Activated naive CD4-positive, alpha-beta T cell treated with anti-CD3 and anti-CD28 coated beads, Interleukin-2, amount 10 ng/mL, durations not matched to agents 7 days and 5 days (primary cell): ENCODE measurements at regions not wholly inside any gene's neighbourhood (a gene's known extent, or its start where the extent isn't known, plus 50 kb on each side); places are given as distances from the start of the nearest gene placed in this dataset.

Experiments
- CTCF ChIA-PET: fragments of 350-600 bp; sonication (Branson Sonifier 250); formaldehyde crosslinking; loops from one replicate; lab custom pipeline; 2021; ENCODE audit warnings: antibody characterized with exemption; lab: Charles Lee
- DNase-seq: peaks from one replicate; pipeline ENCODE4 v3.0.0-alpha.2; 2020
- H3K27ac Mint-ChIP-seq: one replicate; pipeline ENCODE4 v1.8.0; 2021; ENCODE audit warnings: mild to moderate bottlenecking, moderate library complexity, mixed read lengths
- H3K27me3 Mint-ChIP-seq: one replicate; pipeline ENCODE4 v1.8.0; 2021; ENCODE audit warnings: mild to moderate bottlenecking, mixed read lengths
- H3K36me3 Mint-ChIP-seq: one replicate; pipeline ENCODE4 v1.8.0; 2021; ENCODE audit warnings: mixed read lengths
- H3K4me1 Mint-ChIP-seq: one replicate; pipeline ENCODE4 v1.8.0; 2021; ENCODE audit warnings: mixed read lengths
- H3K4me3 Mint-ChIP-seq: one replicate; pipeline ENCODE4 v1.8.0; 2021; ENCODE audit warnings: mild to moderate bottlenecking, moderate library complexity, mixed read lengths
- H3K9me3 Mint-ChIP-seq: one replicate; pipeline ENCODE4 v1.8.0; 2021; ENCODE audit warnings: mixed read lengths

- no peak for DNase-seq
- Mint-ChIP-seq H3K27ac (no peak overlapping the region), H3K36me3 (no peaks in the 10 kb centered on the region), H3K9me3 (no peaks in the 10 kb centered on the region), H3K4me3 (no peak overlapping the region), H3K27me3 (no peaks in the 10 kb centered on the region), H3K4me1 (no peaks in the 10 kb centered on the region)
- CTCF ChIA-PET, result no interaction called here
Observed at GRCh38 chr5:8137941-8138550, 269.1 kb downstream of the MTRR start.

GRCh38 chr5:8138884-8139283 lies 269.9 kb downstream of the MTRR start:
- Mint-ChIP-seq H3K27me3 (no peaks in the 10 kb centered on the region), H3K27ac (no peak overlapping the region), H3K4me1 (no peaks in the 10 kb centered on the region), H3K9me3 (no peaks in the 10 kb centered on the region), H3K4me3 (no peak overlapping the region), H3K36me3 (no peaks in the 10 kb centered on the region)
- CTCF ChIA-PET, result no interaction called here
- no peak for DNase-seq

GRCh38 chr5:8150791-8151190 lies 281.8 kb downstream of the MTRR start:
- H3K27me3 Mint-ChIP-seq, result no peaks in the 10 kb centered on the region
- H3K36me3 Mint-ChIP-seq, result no peaks in the 10 kb centered on the region
- H3K9me3 Mint-ChIP-seq, result no peaks in the 10 kb centered on the region
- H3K4me1 Mint-ChIP-seq, result no peaks in the 10 kb centered on the region
- no peak for DNase-seq
- H3K4me3 Mint-ChIP-seq, result no peak overlapping the region
- no peak overlapping the region for H3K27ac Mint-ChIP-seq
- CTCF ChIA-PET, result no interaction called here

GRCh38 chr5:8156706-8157105 lies 287.8 kb downstream of the MTRR start:
- Mint-ChIP-seq H3K9me3 (peaks cover 6% of the 10 kb centered on the region), H3K36me3 (no peaks in the 10 kb centered on the region), H3K27ac (no peak overlapping the region), H3K4me1 (no peaks in the 10 kb centered on the region), H3K27me3 (no peaks in the 10 kb centered on the region), H3K4me3 (no peak overlapping the region)
- CTCF ChIA-PET, result no interaction called here
- DNase-seq, result no peak

GRCh38 chr5:8157320-8157822 lies 288.4 kb downstream of the MTRR start:
- Mint-ChIP-seq H3K36me3 (no peaks in the 10 kb centered on the region), H3K27ac (no peak overlapping the region), H3K27me3 (no peaks in the 10 kb centered on the region), H3K9me3 (peaks cover 6% of the 10 kb centered on the region), H3K4me3 (no peak overlapping the region), H3K4me1 (no peaks in the 10 kb centered on the region)
- DNase-seq, result no peak
- CTCF ChIA-PET, result no interaction called here

GRCh38 chr5:8176101-8176693 lies 307.2 kb downstream of the MTRR start:
- no peaks in the 10 kb centered on the region for H3K36me3 Mint-ChIP-seq
- DNase-seq, result no peak

GRCh38 chr5:8184455-8185063 lies 315.6 kb downstream of the MTRR start:
- Mint-ChIP-seq H3K4me3 (no peak overlapping the region), H3K36me3 (no peaks in the 10 kb centered on the region), H3K27ac (no peak overlapping the region), H3K9me3 (no peaks in the 10 kb centered on the region), H3K27me3 (no peaks in the 10 kb centered on the region), H3K4me1 (no peaks in the 10 kb centered on the region)
- CTCF ChIA-PET, result no interaction called here
- DNase-seq, result peak; percentile 42

More at GRCh38 chr5:8176101-8176693, 307.2 kb downstream of the MTRR start:
- H3K27ac Mint-ChIP-seq, result no peak overlapping the region
- H3K27me3 Mint-ChIP-seq, result no peaks in the 10 kb centered on the region
- CTCF ChIA-PET, result no interaction called here
- no peak overlapping the region for H3K4me3 Mint-ChIP-seq
- H3K9me3 Mint-ChIP-seq, result no peaks in the 10 kb centered on the region
- no peaks in the 10 kb centered on the region for H3K4me1 Mint-ChIP-seq

GRCh38 chr5:8185852-8186251 lies 316.9 kb downstream of the MTRR start:
- no peak for DNase-seq
- Mint-ChIP-seq H3K36me3 (no peaks in the 10 kb centered on the region), H3K9me3 (peaks cover 1% of the 10 kb centered on the region), H3K4me3 (no peak overlapping the region), H3K27ac (no peak overlapping the region), H3K27me3 (no peaks in the 10 kb centered on the region), H3K4me1 (no peaks in the 10 kb centered on the region)
- CTCF ChIA-PET, result no interaction called here

- Mint-ChIP-seq H3K36me3 (no peaks in the 10 kb centered on the region), H3K27ac (no peak overlapping the region), H3K9me3 (peaks cover 3% of the 10 kb centered on the region), H3K4me3 (no peak overlapping the region), H3K27me3 (no peaks in the 10 kb centered on the region), H3K4me1 (no peaks in the 10 kb centered on the region)
- CTCF ChIA-PET, result no interaction called here
- DNase-seq, result no peak
Observed at GRCh38 chr5:8188874-8189565, 320.1 kb downstream of the MTRR start.

- H3K4me1 Mint-ChIP-seq, result no peaks in the 10 kb centered on the region
- H3K27ac Mint-ChIP-seq, result no peak overlapping the region
- peaks cover 3% of the 10 kb centered on the region for H3K9me3 Mint-ChIP-seq
- CTCF ChIA-PET, result no interaction called here
- no peaks in the 10 kb centered on the region for H3K36me3 Mint-ChIP-seq
- no peak overlapping the region for H3K4me3 Mint-ChIP-seq
- DNase-seq, result no peak
- H3K27me3 Mint-ChIP-seq, result no peaks in the 10 kb centered on the region
Observed at GRCh38 chr5:8192840-8193239, 323.9 kb downstream of the MTRR start.

GRCh38 chr5:8196061-8196460 lies 327.1 kb downstream of the MTRR start:
- no peak overlapping the region for H3K4me3 Mint-ChIP-seq
- H3K27ac Mint-ChIP-seq, result no peak overlapping the region
- no peaks in the 10 kb centered on the region for H3K4me1 Mint-ChIP-seq
- peaks cover 1% of the 10 kb centered on the region for H3K9me3 Mint-ChIP-seq
- H3K27me3 Mint-ChIP-seq, result no peaks in the 10 kb centered on the region
- CTCF ChIA-PET, result no interaction called here
- no peaks in the 10 kb centered on the region for H3K36me3 Mint-ChIP-seq
- no peak for DNase-seq

GRCh38 chr5:8208307-8208706 lies 339.4 kb downstream of the MTRR start:
- Mint-ChIP-seq H3K4me3 (no peak overlapping the region), H3K27ac (no peak overlapping the region), H3K9me3 (peaks cover 2% of the 10 kb centered on the region), H3K27me3 (no peaks in the 10 kb centered on the region), H3K4me1 (no peaks in the 10 kb centered on the region), H3K36me3 (no peaks in the 10 kb centered on the region)
- CTCF ChIA-PET, result no interaction called here
- no peak for DNase-seq

GRCh38 chr5:8209500-8209899 lies 340.6 kb downstream of the MTRR start:
- H3K27me3 Mint-ChIP-seq, result no peaks in the 10 kb centered on the region
- peaks cover 2% of the 10 kb centered on the region for H3K9me3 Mint-ChIP-seq
- DNase-seq, result no peak
- no peaks in the 10 kb centered on the region for H3K36me3 Mint-ChIP-seq
- CTCF ChIA-PET, result no interaction called here
- no peaks in the 10 kb centered on the region for H3K4me1 Mint-ChIP-seq
- H3K27ac Mint-ChIP-seq, result no peak overlapping the region
- H3K4me3 Mint-ChIP-seq, result no peak overlapping the region

- CTCF ChIA-PET, result interaction anchor here (0.7 kb wide), 1 partner anchor 93 kb away, joined by 3 read pairs; no protein-coding TSS in a partner anchor
Observed at GRCh38 chr5:8213701-8214240, 344.8 kb downstream of the MTRR start.

More at GRCh38 chr5:8213701-8214240, 344.8 kb downstream of the MTRR start:
- no peaks in the 10 kb centered on the region for H3K27me3 Mint-ChIP-seq
- H3K9me3 Mint-ChIP-seq, result no peaks in the 10 kb centered on the region
- no peak overlapping the region for H3K27ac Mint-ChIP-seq
- DNase-seq, result no peak
- no peaks in the 10 kb centered on the region for H3K36me3 Mint-ChIP-seq
- no peak overlapping the region for H3K4me3 Mint-ChIP-seq
- H3K4me1 Mint-ChIP-seq, result no peaks in the 10 kb centered on the region
